AG04449 (cell line): ENCODE measurements at regions not wholly inside any gene's neighbourhood (a gene's known extent, or its start where the extent isn't known, plus 50 kb on each side); places are given as distances from the start of the nearest gene placed in this dataset.

Experiments used
- CTCF ChIA-PET: fragments of 350-600 bp; formaldehyde crosslinking; extraction: SDS; loops from one replicate; lab custom pipeline; 2021; ENCODE audit warnings: antibody characterized with exemption; lab: Yijun Ruan, JAX
- POLR2A ChIA-PET: fragments of 400-600, 350-600 bp; formaldehyde crosslinking; extraction: SDS; loops from one replicate; lab custom pipeline; 2020; ENCODE audit warnings: antibody characterized with exemption, inconsistent platforms; lab: Yijun Ruan, JAX
- DNase-seq: peaks from one replicate; pipeline ENCODE4 v3.0.0-alpha.2; 2010; ENCODE audit warnings: low read depth, low spot score
- H3K4me3 ChIP-seq: 2 replicates; pipeline ENCODE4 v1.5.1; 2011; ENCODE audit warnings: low read depth, mild to moderate bottlenecking, control low read depth, low read length
- CTCF ChIP-seq: IDR thresholded peaks from one replicate; pipeline ENCODE4 v1.5.1; 2011; ENCODE audit warnings: mild to moderate bottlenecking, moderate library complexity, low read length, control low read depth, inconsistent platforms; ENCODE audit not compliant: insufficient read depth; ENCODE audit errors: missing control alignments

GRCh38 chr21:14737922-14738321 is 191.8 kb upstream of the SAMSN1 start:
- CTCF ChIA-PET, result interaction anchor here (0.7 to 1.1 kb wide), 3 partner anchors 10 to 747 kb away, joined by 3 read pairs; no protein-coding TSS in a partner anchor
- no peak for DNase-seq

GRCh38 chr21:14737284-14737691 is 191.2 kb upstream of the SAMSN1 start:
- ChIA-PET CTCF (interaction anchor here (0.7 to 1.1 kb wide), 2 partner anchors 10 to 747 kb away, joined by 3 read pairs; no protein-coding TSS in a partner anchor), POLR2A (no interaction called here)
- no peak for DNase-seq
- TF ChIP-seq CTCF, result no peak
- H3K4me3 ChIP-seq, result no peak overlapping the region

More at GRCh38 chr21:14737922-14738321, 191.8 kb upstream of the SAMSN1 start:
- no peak overlapping the region for H3K4me3 ChIP-seq
- POLR2A ChIA-PET, result no interaction called here
- TF ChIP-seq CTCF, result peak; percentile 26

GRCh38 chr21:14736672-14737071 is 190.6 kb upstream of the SAMSN1 start:
- POLR2A ChIA-PET, result no interaction called here
- DNase-seq, result no peak
- no peak for TF ChIP-seq CTCF
- no peak overlapping the region for H3K4me3 ChIP-seq
- CTCF ChIA-PET, result no interaction called here

DNA sequence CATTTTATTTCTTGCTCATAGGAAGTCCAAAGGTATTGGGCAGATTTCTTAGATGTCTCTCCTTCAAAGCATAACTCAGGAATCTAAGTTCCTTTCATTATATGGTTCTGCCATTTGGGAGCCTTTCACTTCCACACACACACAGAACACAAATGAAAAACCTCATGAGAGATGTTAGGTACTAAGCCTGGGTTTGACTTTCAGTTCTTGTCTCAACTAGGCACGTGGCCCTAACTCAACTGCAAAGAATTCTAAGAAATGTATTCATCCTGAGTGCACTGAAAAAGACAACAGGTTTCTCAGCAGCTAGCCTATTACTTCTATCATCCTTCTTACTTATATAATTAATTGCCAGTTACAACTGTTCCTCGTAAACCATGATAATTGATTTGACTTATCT is 190.0 kb upstream of the SAMSN1 start:
- CTCF ChIA-PET, result no interaction called here
- TF ChIP-seq CTCF, result no peak
- H3K4me3 ChIP-seq, result no peak overlapping the region
- POLR2A ChIA-PET, result no interaction called here
- no peak for DNase-seq

- ChIA-PET CTCF (no interaction called here), POLR2A (interaction anchor here (0.7 kb wide), 1 partner anchor 615 kb away, joined by 3 read pairs; no protein-coding TSS in a partner anchor)
- TF ChIP-seq CTCF, result no peak
- no peak for DNase-seq
- no peak overlapping the region for H3K4me3 ChIP-seq
These were observed 188.7 kb upstream of the SAMSN1 start for GRCh38 chr21:14734833-14735232.

DNA sequence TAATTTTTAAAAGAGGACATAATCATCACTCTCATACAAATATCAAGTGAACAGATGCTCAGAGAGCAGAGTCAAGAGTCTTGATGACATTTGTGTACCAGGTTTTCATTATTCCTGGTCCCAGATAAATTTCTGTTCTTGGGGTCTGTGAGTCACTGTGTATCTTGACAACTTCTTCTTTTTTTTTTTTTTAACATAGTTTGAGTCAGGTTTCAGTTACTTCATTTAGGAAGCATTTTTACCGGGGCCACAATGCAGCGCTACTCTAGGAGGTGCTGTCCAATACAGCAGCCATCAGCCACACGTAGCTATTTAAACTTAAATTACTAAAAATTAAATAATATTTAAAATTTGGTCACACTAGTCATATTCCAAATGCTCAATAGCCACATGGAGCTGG is 188.1 kb upstream of the SAMSN1 start:
- TF ChIP-seq CTCF, result no peak
- H3K4me3 ChIP-seq, result no peak overlapping the region
- DNase-seq, result no peak
- CTCF ChIA-PET, result no interaction called here
- POLR2A ChIA-PET, result interaction anchor here (0.7 kb wide), 1 partner anchor 615 kb away, joined by 3 read pairs; no protein-coding TSS in a partner anchor
